Muscle layer of duodenum (tissue), 2 donors: ENCODE measurements at regions not wholly inside any gene's neighbourhood (a gene's known extent, or its start where the extent isn't known, plus 50 kb on each side); places are given as distances from the start of the nearest gene placed in this dataset.

ENCODE experiments used
- H3K27ac ChIP-seq: one replicate; pipeline ENCODE4 v1.7.0; 2013; ENCODE audit warnings: mild to moderate bottlenecking, low read length
- H3K27me3 ChIP-seq: one replicate; pipeline ENCODE4 v1.7.0; 2013; ENCODE audit warnings: low read depth, mild to moderate bottlenecking, control low read depth, low read length
- H3K36me3 ChIP-seq, 2 donors: one replicate each; pipeline ENCODE4 v1.7.0; 2013; ENCODE audit warnings: low read length in 2 of 2, control low read depth in 1 of 2, mild to moderate bottlenecking in 1 of 2; ENCODE audit not compliant: insufficient read depth in 2 of 2, control insufficient read depth in 1 of 2
- H3K4me1 ChIP-seq, 2 donors: one replicate each; pipeline ENCODE4 v1.7.0; 2013; ENCODE audit warnings: low read length in 2 of 2, mild to moderate bottlenecking in 2 of 2, control low read depth in 1 of 2, moderate library complexity in 1 of 2; ENCODE audit not compliant: insufficient read depth in 2 of 2, control insufficient read depth in 1 of 2
- H3K4me3 ChIP-seq, 2 donors: one replicate each; pipeline ENCODE4 v1.7.0; 2013; ENCODE audit warnings: low read length in 2 of 2, low read depth in 1 of 2, mild to moderate bottlenecking in 1 of 2
- H3K9me3 ChIP-seq, 2 donors: one replicate each; pipeline ENCODE4 v1.7.0; 2013; ENCODE audit warnings: low read length in 2 of 2, control low read depth in 1 of 2, mild to moderate bottlenecking in 1 of 2; ENCODE audit not compliant: control insufficient read depth in 1 of 2
- donor health status: healthy.

DNA sequence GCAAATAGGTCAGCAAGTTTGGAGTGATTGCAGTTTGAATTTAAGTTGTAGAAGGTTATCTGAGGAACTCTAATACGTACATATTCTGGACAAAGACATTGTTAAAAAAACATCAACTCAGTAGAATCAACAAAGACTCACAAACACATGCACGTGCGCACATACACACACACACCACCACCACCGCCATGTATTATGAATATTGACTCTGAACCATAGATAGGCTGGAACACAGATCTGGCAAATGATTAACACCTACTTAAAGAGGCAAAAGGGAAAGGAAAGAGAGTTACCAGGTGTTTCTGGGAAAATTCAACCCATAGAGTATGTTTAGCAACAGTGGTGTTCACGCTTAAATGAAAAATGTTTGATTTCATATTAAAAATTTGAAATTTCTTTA is 334.2 kb upstream of the ALCAM start:
- Histone ChIP-seq H3K36me3 (no peaks in the 10 kb centered on the region), H3K27me3 (no peaks in the 10 kb centered on the region), H3K9me3 (no peaks in the 10 kb centered on the region), H3K27ac (no peak overlapping the region), H3K4me1 (no peaks in the 10 kb centered on the region), H3K4me3 (no peak overlapping the region)

GRCh38 chr3:105033081-105033480 is 333.6 kb upstream of the ALCAM start:
- H3K27ac ChIP-seq = no peak overlapping the region
- no peaks in the 10 kb centered on the region for H3K27me3 ChIP-seq
- H3K4me1 ChIP-seq = no peaks in the 10 kb centered on the region
- H3K9me3 ChIP-seq = no peaks in the 10 kb centered on the region
- no peaks in the 10 kb centered on the region for H3K36me3 ChIP-seq
- no peak overlapping the region for H3K4me3 ChIP-seq

GRCh38 chr3:105039004-105039403 is 327.7 kb upstream of the ALCAM start:
- Histone ChIP-seq H3K27ac (no peak overlapping the region), H3K36me3 (no peaks in the 10 kb centered on the region)

DNA sequence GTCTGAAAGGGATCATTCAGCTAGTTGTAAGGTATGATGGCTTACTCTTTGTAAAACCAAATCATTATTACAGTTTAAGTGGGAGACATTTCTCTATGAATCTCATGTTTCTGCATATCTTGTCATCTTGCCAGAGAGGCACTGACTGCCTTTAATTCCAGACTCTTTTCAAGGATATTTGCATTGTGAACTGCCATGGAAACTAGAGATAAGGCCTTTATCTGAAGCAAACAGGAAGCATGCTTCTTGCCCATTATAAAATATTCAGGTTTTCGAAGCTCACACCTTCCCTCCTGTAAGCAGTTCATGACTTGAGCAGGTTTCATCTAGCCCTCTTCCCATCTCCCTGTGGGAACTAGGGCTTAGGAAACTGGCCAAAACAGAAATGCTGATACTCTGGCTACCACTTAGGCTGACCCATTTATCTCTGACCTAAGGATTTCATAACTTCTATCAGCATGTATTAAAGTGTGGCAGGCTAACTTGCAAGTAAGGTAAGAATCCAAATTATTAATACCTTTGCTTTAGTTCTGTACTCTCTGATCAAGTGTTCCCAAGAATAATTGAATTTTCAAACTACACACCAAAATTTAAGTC is 326.6 kb upstream of the ALCAM start:
- Histone ChIP-seq H3K27ac (no peak overlapping the region), H3K36me3 (no peaks in the 10 kb centered on the region), H3K9me3 (no peaks in the 10 kb centered on the region), H3K27me3 (no peaks in the 10 kb centered on the region), H3K4me3 (no peak overlapping the region), H3K4me1 (no peaks in the 10 kb centered on the region)

More at GRCh38 chr3:105039004-105039403, 327.7 kb upstream of the ALCAM start:
- no peaks in the 10 kb centered on the region for H3K27me3 ChIP-seq
- no peak overlapping the region for H3K4me3 ChIP-seq
- no peaks in the 10 kb centered on the region for H3K9me3 ChIP-seq
- no peaks in the 10 kb centered on the region for H3K4me1 ChIP-seq

- Histone ChIP-seq H3K4me1 (no peaks in the 10 kb centered on the region), H3K9me3 (no peaks in the 10 kb centered on the region), H3K36me3 (no peaks in the 10 kb centered on the region), H3K27me3 (no peaks in the 10 kb centered on the region), H3K4me3 (no peak overlapping the region), H3K27ac (no peak overlapping the region)
Observed at GRCh38 chr3:105042586-105042985, 324.1 kb upstream of the ALCAM start.

DNA sequence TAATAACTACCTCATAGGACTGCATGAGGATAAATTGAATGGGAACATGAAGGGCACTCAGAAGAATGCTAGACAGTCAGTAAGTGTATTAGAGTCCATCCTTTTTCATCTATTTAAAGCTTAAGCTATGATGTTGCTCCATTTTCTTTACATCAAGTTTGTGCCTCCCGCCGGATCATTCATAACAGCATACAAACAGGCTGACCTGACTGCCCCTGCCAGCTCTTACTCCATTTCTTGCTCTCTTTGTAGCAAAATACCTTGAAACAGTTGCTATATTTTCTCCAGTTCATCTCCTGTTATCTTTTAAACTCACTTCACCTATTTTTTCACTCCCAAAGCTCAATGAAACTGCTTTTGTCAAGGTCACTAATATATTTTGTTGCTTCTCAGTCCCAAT is 315.6 kb upstream of the ALCAM start:
- Histone ChIP-seq H3K36me3 (no peaks in the 10 kb centered on the region), H3K9me3 (no peaks in the 10 kb centered on the region), H3K27me3 (no peaks in the 10 kb centered on the region)

GRCh38 chr3:105051972-105052371 is 314.7 kb upstream of the ALCAM start:
- Histone ChIP-seq H3K4me3 (no peak overlapping the region), H3K27ac (no peak overlapping the region), H3K27me3 (no peaks in the 10 kb centered on the region), H3K36me3 (no peaks in the 10 kb centered on the region), H3K9me3 (no peaks in the 10 kb centered on the region), H3K4me1 (no peaks in the 10 kb centered on the region)

More for the DNA sequence above, 315.6 kb upstream of the ALCAM start:
- Histone ChIP-seq H3K4me1 (no peaks in the 10 kb centered on the region), H3K27ac (no peak overlapping the region), H3K4me3 (no peak overlapping the region)

GRCh38 chr3:105062853-105063252 is 303.9 kb upstream of the ALCAM start:
- H3K4me1 ChIP-seq = no peaks in the 10 kb centered on the region
- H3K4me3 ChIP-seq = no peak overlapping the region
- H3K27ac ChIP-seq = no peak overlapping the region
- H3K36me3 ChIP-seq = no peaks in the 10 kb centered on the region
- H3K27me3 ChIP-seq = no peaks in the 10 kb centered on the region
- no peaks in the 10 kb centered on the region for H3K9me3 ChIP-seq

GRCh38 chr3:105065895-105066839 is 300.5 kb upstream of the ALCAM start:
- Histone ChIP-seq H3K4me1 (no peaks in the 10 kb centered on the region), H3K4me3 (no peak overlapping the region), H3K9me3 (no peaks in the 10 kb centered on the region), H3K36me3 (no peaks in the 10 kb centered on the region), H3K27ac (no peak overlapping the region), H3K27me3 (no peaks in the 10 kb centered on the region)

- Histone ChIP-seq H3K27me3 (no peaks in the 10 kb centered on the region), H3K4me3 (no peak overlapping the region), H3K9me3 (no peaks in the 10 kb centered on the region), H3K36me3 (no peaks in the 10 kb centered on the region), H3K4me1 (no peaks in the 10 kb centered on the region), H3K27ac (no peak overlapping the region)
Observed at GRCh38 chr3:105067361-105067760, 299.3 kb upstream of the ALCAM start.

- Histone ChIP-seq H3K9me3 (no peaks in the 10 kb centered on the region), H3K4me1 (no peaks in the 10 kb centered on the region), H3K36me3 (no peaks in the 10 kb centered on the region), H3K27ac (no peak overlapping the region), H3K4me3 (no peak overlapping the region), H3K27me3 (no peaks in the 10 kb centered on the region)
Observed at GRCh38 chr3:105077060-105077822, 289.5 kb upstream of the ALCAM start.
